ENCODE measurements at regions not wholly inside any gene's neighbourhood (a gene's known extent, or its start where the extent isn't known, plus 50 kb on each side); places are given as distances from the start of the nearest gene placed in this dataset.
"Not testable (repeated sequence)": the region's sequence is repeated elsewhere in the genome, so short reads cannot be mapped to it uniquely, and the experiment has no call there.

DNA sequence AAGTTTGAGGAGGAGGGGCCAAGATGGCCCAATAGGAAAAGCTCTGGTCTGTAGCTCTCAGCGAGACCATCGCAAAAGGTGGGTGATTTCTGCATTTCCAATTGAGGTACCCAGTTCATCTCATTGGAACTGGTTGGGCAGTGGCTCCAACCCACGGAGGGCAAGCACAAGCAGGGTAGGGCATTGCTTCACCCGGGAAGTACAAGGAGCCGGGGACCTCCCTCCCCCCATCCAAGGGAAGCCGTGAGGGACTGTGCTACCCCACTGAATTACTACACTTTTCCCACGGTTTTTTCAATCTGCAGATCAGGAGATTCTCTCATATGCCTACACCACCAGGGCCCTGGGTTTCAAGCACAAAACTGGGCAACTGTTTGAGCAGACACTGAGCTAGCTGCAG, 58.0 kb upstream of the EFCAB3 start:
- DNase-seq (ENCODE audit: low read depth) = no peak

DNA sequence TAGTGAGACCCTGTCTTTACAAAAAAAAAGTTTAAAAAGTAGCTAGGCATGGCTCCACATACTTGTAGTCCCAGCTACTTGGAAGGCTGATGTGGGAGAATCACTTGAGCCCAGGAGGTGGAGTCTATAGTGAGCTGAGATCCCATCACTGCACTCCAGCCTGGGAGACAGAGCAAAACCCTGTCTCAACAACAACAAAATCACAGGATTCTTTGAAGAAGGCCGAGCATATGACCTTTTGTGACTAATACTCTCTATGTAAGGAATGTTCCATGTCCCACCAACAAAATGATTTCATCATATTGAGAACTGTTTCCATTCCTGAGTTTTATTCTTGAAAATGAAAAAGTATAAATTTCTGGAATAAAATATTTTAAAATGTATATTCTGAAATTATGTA, 58.9 kb upstream of the EFCAB3 start:
- peak; percentile 28 for DNase-seq (ENCODE audit: low read depth)

- no peak for DNase-seq (ENCODE audit: low read depth)
Observed at GRCh38 chr17:62319846-62320245, 60.5 kb upstream of the EFCAB3 start.

DNA sequence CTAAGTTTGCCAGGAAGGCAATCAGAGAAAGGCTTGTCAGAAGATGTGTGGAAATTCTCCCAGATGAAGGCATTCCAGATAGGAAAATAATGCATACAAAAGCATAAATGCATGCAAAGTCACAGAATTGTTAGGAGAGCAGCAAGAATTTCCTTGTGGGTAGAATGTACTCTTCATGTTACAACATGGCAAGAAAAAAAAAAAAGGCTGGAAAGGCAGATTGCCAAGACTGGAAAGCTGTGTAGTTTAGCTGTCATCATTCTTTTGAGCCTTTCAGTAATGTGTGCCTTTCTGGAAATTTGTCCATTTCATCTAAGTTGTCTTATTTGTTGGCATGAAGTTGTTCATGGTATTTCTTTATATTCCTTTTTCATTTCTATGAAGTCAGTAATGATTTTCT, 71.0 kb upstream of the EFCAB3 start:
- DNase-seq (ENCODE audit: low read depth) = no peak

GRCh38 chr17:62307196-62307595, 73.2 kb upstream of the EFCAB3 start:
- DNase-seq (ENCODE audit: low read depth) = no peak

- DNase-seq (ENCODE audit: low read depth) = no peak
Observed at GRCh38 chr17:62303476-62303875, 76.9 kb upstream of the EFCAB3 start.

GRCh38 chr17:62300697-62301096, 79.7 kb upstream of the EFCAB3 start:
- DNase-seq (ENCODE audit: low read depth) = no peak

GRCh38 chr17:62275290-62275689, 105.1 kb upstream of the EFCAB3 start:
- DNase-seq (ENCODE audit: low read depth) = not testable (repeated sequence)

- not testable (repeated sequence) for DNase-seq (ENCODE audit: low read depth)
Observed at GRCh38 chr17:62268361-62268760, 112.0 kb upstream of the EFCAB3 start.

GRCh38 chr17:62264974-62265373, 115.4 kb upstream of the EFCAB3 start:
- DNase-seq (ENCODE audit: low read depth) = not testable (repeated sequence)

DNA sequence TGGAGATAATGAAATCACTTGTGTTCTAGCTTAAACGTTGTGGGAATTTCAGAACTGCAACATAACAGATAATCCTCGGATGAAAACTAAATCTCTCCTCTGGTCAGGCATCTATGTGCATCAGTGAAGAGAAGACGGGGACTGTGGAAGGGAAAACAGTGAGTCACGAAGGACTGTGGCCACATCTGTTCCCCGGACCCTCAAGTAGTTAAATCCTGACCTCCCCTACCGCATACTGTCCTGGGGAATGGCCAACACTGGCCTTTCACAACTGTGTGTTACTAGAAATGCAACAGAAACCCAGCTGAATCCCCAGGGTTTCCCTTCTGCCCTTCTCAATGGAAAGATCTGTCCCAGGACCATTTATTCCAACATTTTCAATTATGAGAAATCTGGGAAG, 124.6 kb upstream of the EFCAB3 start:
- DNase-seq (ENCODE audit: low read depth) = peak; percentile 7

DNA sequence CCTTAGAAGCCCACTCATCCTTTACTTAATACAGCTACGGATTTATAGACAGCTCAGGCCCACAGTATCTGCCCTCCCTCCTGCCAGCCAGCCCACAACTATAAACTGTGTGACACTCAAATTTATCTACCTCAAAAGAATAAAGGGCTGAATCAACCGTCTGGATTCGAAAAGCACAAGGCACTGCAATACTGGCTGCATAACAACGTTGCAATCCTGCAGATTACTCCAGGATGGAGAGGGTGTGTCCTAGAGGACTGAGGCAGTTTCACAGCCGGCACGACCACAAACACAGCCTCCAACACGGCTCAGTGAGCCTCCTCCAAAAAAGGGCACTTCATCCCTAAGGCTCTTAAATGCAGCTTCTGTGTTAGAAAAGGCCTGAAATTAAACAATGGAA, 138.3 kb upstream of the EFCAB3 start:
- DNase-seq (ENCODE audit: low read depth) = peak; percentile 2

- not testable (repeated sequence) for DNase-seq (ENCODE audit: low read depth)
Observed at GRCh38 chr17:62239569-62239968, 140.8 kb upstream of the EFCAB3 start.

- DNase-seq (ENCODE audit: low read depth) = not testable (repeated sequence)
Observed at GRCh38 chr17:62238551-62239338, 141.6 kb upstream of the EFCAB3 start.

DNA sequence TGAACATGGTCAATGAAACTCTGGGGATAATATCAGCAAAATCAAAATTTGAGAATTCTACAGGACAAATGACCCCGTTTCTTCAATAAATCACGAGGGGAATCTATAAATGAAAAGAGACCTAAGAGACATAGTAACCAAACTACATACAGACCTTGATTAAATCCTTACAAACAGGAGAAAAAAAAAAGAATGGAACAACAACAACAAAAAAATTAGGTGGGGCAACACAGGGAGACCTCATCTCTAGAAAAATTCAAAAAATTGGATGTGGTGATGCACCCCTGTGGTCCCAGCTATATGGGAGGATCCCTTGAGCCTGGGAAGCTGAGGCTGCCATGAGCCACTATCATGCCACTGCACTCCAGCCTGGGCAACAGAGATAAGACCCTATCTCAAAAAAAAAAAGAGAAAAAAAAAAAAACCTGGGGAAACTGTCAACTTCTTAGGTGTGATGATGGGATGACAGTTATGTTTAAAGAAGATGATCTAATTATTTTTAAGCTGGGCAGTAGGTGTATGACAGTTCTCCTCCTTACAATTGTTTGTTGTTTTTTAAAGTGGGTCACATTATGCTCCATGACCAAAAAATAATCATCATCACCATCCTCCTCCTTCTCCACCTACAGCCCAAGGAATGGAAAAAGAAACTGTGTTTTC, 146.4 kb upstream of the EFCAB3 start:
- not testable (repeated sequence) for DNase-seq (ENCODE audit: low read depth)

DNA sequence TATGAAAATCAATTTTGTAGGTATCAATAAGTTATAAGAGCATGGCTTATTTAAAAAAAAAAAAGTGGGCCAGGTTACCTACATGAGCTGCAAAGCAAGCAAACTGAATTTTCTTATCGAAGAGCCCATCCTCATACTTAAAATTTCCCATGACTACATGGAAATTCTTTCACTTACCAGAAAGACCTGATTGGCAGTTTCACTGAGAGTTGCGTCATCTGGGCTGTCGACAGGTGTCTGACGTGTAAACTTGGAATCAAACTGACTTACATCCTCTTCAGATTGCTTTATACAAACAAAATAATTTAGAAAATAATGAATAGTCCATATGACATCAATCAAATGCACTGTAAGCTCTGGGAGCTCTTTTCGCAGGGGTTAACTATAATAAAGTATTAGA, 149.1 kb upstream of the EFCAB3 start:
- DNase-seq (ENCODE audit: low read depth) = not testable (repeated sequence)

DNA sequence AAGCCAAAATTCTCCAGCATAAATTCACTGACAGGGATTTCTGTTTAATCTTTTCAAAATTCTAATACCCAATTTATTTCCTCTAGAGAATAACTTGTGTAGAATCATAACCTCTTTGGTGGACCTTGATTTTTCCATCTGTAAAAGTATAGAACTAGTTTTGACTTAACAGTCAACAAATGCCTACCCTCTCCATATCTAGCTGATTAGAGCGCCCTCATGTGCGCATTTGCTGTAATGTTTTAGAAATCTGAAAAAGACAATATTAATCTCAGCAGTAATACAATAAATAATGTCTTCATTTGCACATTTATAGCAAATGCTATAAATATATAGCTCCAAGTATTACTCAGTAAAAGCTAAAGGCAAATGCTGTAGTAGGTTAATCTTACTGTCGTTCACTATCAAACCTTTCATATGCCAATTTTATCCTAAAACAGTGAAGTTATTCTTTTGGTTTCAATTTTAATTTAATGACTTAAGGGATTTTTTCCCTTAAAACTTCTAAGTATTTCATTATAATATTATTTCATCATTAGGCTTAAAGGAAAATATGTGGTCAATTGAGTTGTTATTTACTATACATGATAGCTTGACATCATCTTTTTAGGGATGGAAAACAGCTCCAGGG, 153.6 kb upstream of the EFCAB3 start:
- DNase-seq (ENCODE audit: low read depth) = not testable (repeated sequence)

- not testable (repeated sequence) for DNase-seq (ENCODE audit: low read depth)
Observed at GRCh38 chr17:62223585-62223984, 156.8 kb upstream of the EFCAB3 start.

DNA sequence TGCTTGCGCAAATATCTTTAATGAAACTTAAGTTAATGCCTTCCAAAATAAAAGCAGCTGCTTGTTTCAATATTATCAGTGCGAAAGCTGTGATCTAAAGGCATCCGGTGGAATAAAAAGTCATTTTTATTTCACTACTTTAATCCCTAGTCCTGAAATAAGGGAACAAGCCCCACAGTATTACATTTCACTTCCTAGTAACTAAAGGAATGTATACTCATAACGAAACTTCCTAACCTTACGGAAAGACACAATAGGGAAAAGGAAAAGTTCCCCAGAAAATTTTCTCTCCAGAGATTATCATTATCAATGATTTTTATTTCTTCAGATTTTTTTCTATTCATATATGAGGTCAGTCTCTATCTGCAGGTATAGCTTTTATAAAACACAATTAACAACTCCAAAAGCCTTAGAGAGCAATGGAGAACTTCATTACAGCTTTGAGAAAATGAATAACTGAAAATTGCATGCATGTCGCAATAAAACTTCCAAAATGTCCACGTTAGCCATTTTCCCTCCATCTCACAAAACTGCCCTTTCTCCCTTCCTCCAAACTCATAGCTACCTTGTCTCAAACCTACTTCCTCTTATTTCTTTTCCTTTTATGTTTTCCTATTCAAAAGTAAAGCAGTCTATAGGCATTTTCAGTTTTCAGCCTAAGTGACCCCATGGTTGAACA, 154.3 kb upstream of the MED13 start:
- DNase-seq (ENCODE audit: low read depth) = no peak

- DNase-seq (ENCODE audit: low read depth) = no peak
Observed at GRCh38 chr17:62216847-62217246, 151.8 kb upstream of the MED13 start.

- DNase-seq (ENCODE audit: low read depth) = not testable (repeated sequence)
Observed at GRCh38 chr17:62215891-62216290, 150.8 kb upstream of the MED13 start.

DNA sequence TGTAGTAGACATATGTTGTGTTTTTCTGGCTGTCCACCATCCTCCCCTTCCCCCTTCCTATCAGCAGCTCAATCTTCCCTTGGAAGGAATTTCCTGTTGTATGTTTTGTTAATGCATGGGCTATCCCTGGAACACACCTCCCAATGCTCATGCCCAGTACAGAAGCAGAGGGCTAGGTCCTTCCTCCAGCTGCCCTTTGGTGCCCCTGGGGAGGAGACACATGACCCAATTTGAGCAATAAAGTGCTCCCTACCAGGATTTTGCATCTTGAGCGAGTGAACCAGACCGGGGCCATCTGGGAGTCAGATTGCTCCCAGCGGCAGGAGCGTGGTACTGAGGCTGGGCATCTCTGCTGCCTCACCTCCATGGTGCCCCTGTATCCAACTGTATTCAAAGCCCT, 141.5 kb upstream of the MED13 start:
- no peak for DNase-seq (ENCODE audit: low read depth)

DNA sequence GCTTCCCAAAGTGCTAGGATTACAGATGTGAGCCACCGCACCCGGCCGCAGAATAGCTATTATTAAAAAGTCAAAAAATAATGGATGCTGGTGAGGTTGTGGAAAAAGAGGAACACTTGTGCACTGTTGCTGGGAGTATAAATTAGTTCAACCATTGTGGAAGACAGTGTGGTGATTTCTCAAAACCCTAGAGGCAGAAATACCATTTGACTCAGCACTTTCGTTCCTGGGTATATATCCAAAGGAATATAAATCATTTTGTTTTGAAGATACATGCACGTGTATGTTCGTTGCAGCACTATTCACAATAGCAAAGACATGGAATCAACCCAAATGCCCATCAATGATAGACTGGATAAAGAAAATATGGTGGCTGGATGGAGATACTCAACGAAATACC, 132.1 kb upstream of the MED13 start:
- DNase-seq (ENCODE audit: low read depth) = not testable (repeated sequence)

Data from stromal cell of bone marrow (primary cell).